ENCODE measurements at regions not wholly inside any gene's neighbourhood (a gene's known extent, or its start where the extent isn't known, plus 50 kb on each side); places are given as distances from the start of the nearest gene placed in this dataset.

GRCh38 chr2:65850695-65851094 lies 418.3 kb upstream of the SPRED2 start:
- Histone ChIP-seq H3K27me3 (ENCODE audit: control insufficient read depth, insufficient read depth, low read length) (no peaks in the 10 kb centered on the region), H3K4me1 (ENCODE audit: control insufficient read depth, insufficient read depth, low read length) (no peaks in the 10 kb centered on the region), H3K27ac (ENCODE audit: low read depth, low read length) (no peak overlapping the region), H3K9ac (ENCODE audit: low read length) (no peak overlapping the region), H3K4me3 (ENCODE audit: low read length) (no peak overlapping the region), H3K36me3 (ENCODE audit: control insufficient read depth, insufficient read depth, low read length) (no peaks in the 10 kb centered on the region)

- no peak overlapping the region for H3K4me3 ChIP-seq (ENCODE audit: low read length)
- H3K27ac ChIP-seq (ENCODE audit: low read depth, low read length) = no peak overlapping the region
- no peaks in the 10 kb centered on the region for H3K27me3 ChIP-seq (ENCODE audit: control insufficient read depth, insufficient read depth, low read length)
- no peaks in the 10 kb centered on the region for H3K36me3 ChIP-seq (ENCODE audit: control insufficient read depth, insufficient read depth, low read length)
- no peaks in the 10 kb centered on the region for H3K4me1 ChIP-seq (ENCODE audit: control insufficient read depth, insufficient read depth, low read length)
- H3K9ac ChIP-seq (ENCODE audit: low read length) = no peak overlapping the region
Observed at GRCh38 chr2:65846989-65847678, 414.7 kb upstream of the SPRED2 start.

- Histone ChIP-seq H3K4me3 (ENCODE audit: low read length) (no peak overlapping the region), H3K36me3 (ENCODE audit: control insufficient read depth, insufficient read depth, low read length) (no peaks in the 10 kb centered on the region)
Observed at GRCh38 chr2:65845442-65846182, 413.2 kb upstream of the SPRED2 start.

GRCh38 chr2:65842104-65842503 lies 409.7 kb upstream of the SPRED2 start:
- H3K4me3 ChIP-seq (ENCODE audit: low read length) = no peak overlapping the region
- H3K36me3 ChIP-seq (ENCODE audit: control insufficient read depth, insufficient read depth, low read length) = no peaks in the 10 kb centered on the region
- H3K9ac ChIP-seq (ENCODE audit: low read length) = no peak overlapping the region
- no peak overlapping the region for H3K27ac ChIP-seq (ENCODE audit: low read depth, low read length)
- H3K4me1 ChIP-seq (ENCODE audit: control insufficient read depth, insufficient read depth, low read length) = no peaks in the 10 kb centered on the region
- H3K27me3 ChIP-seq (ENCODE audit: control insufficient read depth, insufficient read depth, low read length) = no peaks in the 10 kb centered on the region

More at GRCh38 chr2:65845442-65846182, 413.2 kb upstream of the SPRED2 start:
- H3K9ac ChIP-seq (ENCODE audit: low read length) = no peak overlapping the region
- H3K27ac ChIP-seq (ENCODE audit: low read depth, low read length) = no peak overlapping the region
- H3K27me3 ChIP-seq (ENCODE audit: control insufficient read depth, insufficient read depth, low read length) = no peaks in the 10 kb centered on the region
- no peaks in the 10 kb centered on the region for H3K4me1 ChIP-seq (ENCODE audit: control insufficient read depth, insufficient read depth, low read length)

GRCh38 chr2:65835975-65836549 lies 403.7 kb upstream of the SPRED2 start:
- Histone ChIP-seq H3K9ac (ENCODE audit: low read length) (no peak overlapping the region), H3K4me3 (ENCODE audit: low read length) (no peak overlapping the region), H3K4me1 (ENCODE audit: control insufficient read depth, insufficient read depth, low read length) (no peaks in the 10 kb centered on the region), H3K36me3 (ENCODE audit: control insufficient read depth, insufficient read depth, low read length) (no peaks in the 10 kb centered on the region), H3K27me3 (ENCODE audit: control insufficient read depth, insufficient read depth, low read length) (no peaks in the 10 kb centered on the region), H3K27ac (ENCODE audit: low read depth, low read length) (no peak overlapping the region)

GRCh38 chr2:65834771-65835475 lies 402.5 kb upstream of the SPRED2 start:
- no peak overlapping the region for H3K9ac ChIP-seq (ENCODE audit: low read length)
- no peak overlapping the region for H3K27ac ChIP-seq (ENCODE audit: low read depth, low read length)
- no peak overlapping the region for H3K4me3 ChIP-seq (ENCODE audit: low read length)
- H3K4me1 ChIP-seq (ENCODE audit: control insufficient read depth, insufficient read depth, low read length) = no peaks in the 10 kb centered on the region
- no peaks in the 10 kb centered on the region for H3K27me3 ChIP-seq (ENCODE audit: control insufficient read depth, insufficient read depth, low read length)
- no peaks in the 10 kb centered on the region for H3K36me3 ChIP-seq (ENCODE audit: control insufficient read depth, insufficient read depth, low read length)

GRCh38 chr2:65834062-65834461 lies 401.7 kb upstream of the SPRED2 start:
- Histone ChIP-seq H3K27ac (ENCODE audit: low read depth, low read length) (no peak overlapping the region), H3K27me3 (ENCODE audit: control insufficient read depth, insufficient read depth, low read length) (no peaks in the 10 kb centered on the region), H3K4me3 (ENCODE audit: low read length) (no peak overlapping the region), H3K4me1 (ENCODE audit: control insufficient read depth, insufficient read depth, low read length) (no peaks in the 10 kb centered on the region), H3K9ac (ENCODE audit: low read length) (no peak overlapping the region), H3K36me3 (ENCODE audit: control insufficient read depth, insufficient read depth, low read length) (no peaks in the 10 kb centered on the region)

- no peak overlapping the region for H3K4me3 ChIP-seq (ENCODE audit: low read length)
- no peaks in the 10 kb centered on the region for H3K36me3 ChIP-seq (ENCODE audit: control insufficient read depth, insufficient read depth, low read length)
- H3K27me3 ChIP-seq (ENCODE audit: control insufficient read depth, insufficient read depth, low read length) = no peaks in the 10 kb centered on the region
- H3K4me1 ChIP-seq (ENCODE audit: control insufficient read depth, insufficient read depth, low read length) = no peaks in the 10 kb centered on the region
- H3K27ac ChIP-seq (ENCODE audit: low read depth, low read length) = no peak overlapping the region
- H3K9ac ChIP-seq (ENCODE audit: low read length) = no peak overlapping the region
Observed at GRCh38 chr2:65831509-65831908, 399.1 kb upstream of the SPRED2 start.

GRCh38 chr2:65826567-65826966 lies 394.2 kb upstream of the SPRED2 start:
- no peak overlapping the region for H3K4me3 ChIP-seq (ENCODE audit: low read length)
- H3K36me3 ChIP-seq (ENCODE audit: control insufficient read depth, insufficient read depth, low read length) = no peaks in the 10 kb centered on the region
- H3K4me1 ChIP-seq (ENCODE audit: control insufficient read depth, insufficient read depth, low read length) = no peaks in the 10 kb centered on the region
- H3K27me3 ChIP-seq (ENCODE audit: control insufficient read depth, insufficient read depth, low read length) = no peaks in the 10 kb centered on the region
- H3K9ac ChIP-seq (ENCODE audit: low read length) = no peak overlapping the region
- no peak overlapping the region for H3K27ac ChIP-seq (ENCODE audit: low read depth, low read length)

- Histone ChIP-seq H3K4me3 (ENCODE audit: low read length) (no peak overlapping the region), H3K36me3 (ENCODE audit: control insufficient read depth, insufficient read depth, low read length) (no peaks in the 10 kb centered on the region), H3K4me1 (ENCODE audit: control insufficient read depth, insufficient read depth, low read length) (no peaks in the 10 kb centered on the region)
Observed at GRCh38 chr2:65823511-65823910, 391.1 kb upstream of the SPRED2 start.

GRCh38 chr2:65820454-65820853 lies 388.1 kb upstream of the SPRED2 start:
- Histone ChIP-seq H3K36me3 (ENCODE audit: control insufficient read depth, insufficient read depth, low read length) (no peaks in the 10 kb centered on the region), H3K4me3 (ENCODE audit: low read length) (no peak overlapping the region), H3K9ac (ENCODE audit: low read length) (no peak overlapping the region), H3K27ac (ENCODE audit: low read depth, low read length) (no peak overlapping the region), H3K4me1 (ENCODE audit: control insufficient read depth, insufficient read depth, low read length) (no peaks in the 10 kb centered on the region), H3K27me3 (ENCODE audit: control insufficient read depth, insufficient read depth, low read length) (no peaks in the 10 kb centered on the region)

More at GRCh38 chr2:65823511-65823910, 391.1 kb upstream of the SPRED2 start:
- Histone ChIP-seq H3K27ac (ENCODE audit: low read depth, low read length) (no peak overlapping the region), H3K9ac (ENCODE audit: low read length) (no peak overlapping the region), H3K27me3 (ENCODE audit: control insufficient read depth, insufficient read depth, low read length) (no peaks in the 10 kb centered on the region)

GRCh38 chr2:65819963-65820362 lies 387.6 kb upstream of the SPRED2 start:
- Histone ChIP-seq H3K27me3 (ENCODE audit: control insufficient read depth, insufficient read depth, low read length) (no peaks in the 10 kb centered on the region), H3K4me3 (ENCODE audit: low read length) (no peak overlapping the region), H3K9ac (ENCODE audit: low read length) (no peak overlapping the region), H3K36me3 (ENCODE audit: control insufficient read depth, insufficient read depth, low read length) (no peaks in the 10 kb centered on the region), H3K4me1 (ENCODE audit: control insufficient read depth, insufficient read depth, low read length) (no peaks in the 10 kb centered on the region), H3K27ac (ENCODE audit: low read depth, low read length) (no peak overlapping the region)
